ENCODE measurements at regions not wholly inside any gene's neighbourhood (a gene's known extent, or its start where the extent isn't known, plus 50 kb on each side); places are given as distances from the start of the nearest gene placed in this dataset.

DNA sequence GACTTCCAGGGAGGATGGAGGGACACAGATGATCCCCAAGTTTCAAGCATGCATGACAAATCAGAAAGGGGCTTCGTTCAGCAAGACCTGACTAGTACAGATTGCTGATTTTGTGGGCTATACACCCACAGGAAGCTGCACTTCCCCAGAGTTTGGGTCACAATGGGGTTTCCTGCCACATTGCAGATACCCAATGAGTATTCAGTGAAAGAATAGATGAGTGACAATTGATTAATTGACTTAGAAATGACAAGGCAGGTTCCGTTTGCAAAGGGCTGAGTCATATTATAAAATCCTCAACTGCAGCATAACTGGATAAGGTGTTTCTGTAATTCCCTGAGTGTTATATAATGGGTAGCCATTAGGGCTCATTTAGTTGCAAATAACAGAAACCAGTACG is 146.6 kb upstream of the TBL1X start:
- no peak for DNase-seq

DNA sequence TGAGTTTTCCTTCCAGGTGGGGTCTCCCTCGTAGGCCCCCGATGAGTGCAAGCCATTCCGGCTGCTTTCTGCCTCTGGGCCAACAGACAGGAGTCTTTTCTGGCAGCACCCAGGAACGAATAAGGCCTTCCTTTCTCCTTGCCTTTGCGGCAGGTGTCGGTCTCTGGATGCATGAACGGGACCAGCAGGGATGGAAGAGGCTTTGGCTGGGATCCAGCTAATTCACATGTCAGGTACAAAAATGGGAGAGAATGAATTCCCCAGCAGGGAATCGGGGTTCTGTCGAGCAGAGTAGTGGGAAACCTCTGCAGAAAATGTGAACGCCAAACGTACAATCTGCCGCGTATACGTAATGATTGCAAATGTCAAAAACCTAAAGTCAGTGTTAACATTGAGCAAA is 146.1 kb upstream of the TBL1X start:
- no peak for DNase-seq

GRCh38 chrX:9320940-9321339 is 143.9 kb upstream of the TBL1X start:
- no peak for DNase-seq

DNA sequence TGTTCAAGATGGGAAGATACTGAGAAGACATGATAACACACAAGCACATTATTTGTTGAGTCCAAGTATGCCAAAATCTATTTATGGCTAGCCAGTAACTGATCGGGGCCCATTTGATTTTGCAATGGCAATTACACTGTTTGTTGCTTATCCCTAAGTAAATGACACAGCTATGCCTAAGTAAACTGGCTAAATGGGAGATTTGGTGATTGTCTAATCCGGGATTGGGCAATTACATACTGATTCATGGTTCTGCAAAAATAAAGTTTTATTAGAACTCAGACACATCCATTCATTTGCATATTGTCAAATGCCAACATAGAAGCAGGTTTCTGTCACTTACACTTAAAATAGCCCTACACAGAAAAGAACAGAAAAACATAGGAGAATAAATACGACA is 140.2 kb upstream of the TBL1X start:
- no peak for DNase-seq

- DNase-seq, result no peak
These were observed 138.5 kb upstream of the TBL1X start for GRCh38 chrX:9326369-9326768.

DNA sequence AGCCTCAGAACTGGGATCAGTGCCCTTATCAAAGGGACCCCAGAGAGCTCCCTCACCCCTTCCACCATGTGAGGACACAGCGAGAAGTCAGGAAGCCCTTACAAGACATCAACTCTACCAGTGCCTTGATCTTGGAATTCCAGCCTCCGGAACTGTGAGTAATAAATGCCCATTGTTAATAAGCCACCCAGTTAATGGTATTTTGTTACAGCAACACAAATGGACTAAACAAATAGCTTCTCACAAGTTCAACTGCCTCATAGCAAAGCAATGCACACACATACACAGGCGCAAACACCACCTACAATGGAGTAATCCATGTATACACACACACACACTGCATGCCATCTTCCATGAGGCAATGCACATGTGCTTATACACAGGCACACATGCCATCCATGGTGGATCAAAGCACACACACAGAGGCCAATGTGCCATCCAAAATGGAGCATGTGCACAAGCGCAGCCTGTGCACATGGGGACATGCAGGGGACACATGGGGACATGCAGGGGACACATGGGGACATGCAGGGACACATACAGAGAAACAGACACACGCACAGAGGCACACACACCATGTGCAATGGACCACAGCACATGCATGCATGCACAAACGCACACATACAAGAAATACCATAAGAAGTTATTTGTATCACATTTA is 137.6 kb upstream of the TBL1X start:
- no peak for DNase-seq

- no peak for DNase-seq
These were observed 137.1 kb upstream of the TBL1X start for GRCh38 chrX:9327747-9328145.

- DNase-seq, result no peak
These were observed 135.8 kb upstream of the TBL1X start for GRCh38 chrX:9329056-9329455.

DNA sequence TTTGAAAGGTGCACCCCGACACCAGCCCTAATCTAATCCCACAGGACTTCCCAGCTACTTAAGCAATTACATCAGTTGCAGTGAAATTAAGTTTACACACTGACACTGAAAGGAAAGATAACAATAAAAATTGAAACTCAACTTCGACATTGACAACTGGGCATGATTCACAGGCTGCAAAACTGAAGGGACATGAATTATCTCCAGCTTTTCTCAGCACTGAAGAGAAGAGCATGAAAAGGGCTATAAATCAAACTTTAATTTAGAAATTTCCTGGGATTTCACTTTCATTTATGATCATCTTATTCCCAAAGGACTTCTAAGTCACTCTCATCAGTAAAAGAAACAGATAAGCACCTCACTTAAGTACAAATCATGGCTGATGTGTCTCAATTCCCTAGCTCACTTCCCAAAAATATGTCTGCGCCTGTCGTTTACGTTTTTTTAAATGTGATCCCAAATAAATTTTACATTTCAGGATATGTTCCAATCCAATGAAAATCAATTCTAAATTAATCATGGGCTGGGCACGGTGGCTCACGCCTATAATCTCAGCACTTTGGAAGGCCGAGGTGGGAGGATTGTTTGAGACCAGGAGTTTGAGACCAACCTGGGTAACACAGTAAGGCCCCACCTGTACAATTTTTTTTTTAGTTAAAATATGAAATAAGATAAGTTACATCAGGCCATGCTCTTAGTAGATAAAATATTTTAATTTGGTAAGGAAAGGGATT is 134.4 kb upstream of the TBL1X start:
- DNase-seq, result no peak

DNA sequence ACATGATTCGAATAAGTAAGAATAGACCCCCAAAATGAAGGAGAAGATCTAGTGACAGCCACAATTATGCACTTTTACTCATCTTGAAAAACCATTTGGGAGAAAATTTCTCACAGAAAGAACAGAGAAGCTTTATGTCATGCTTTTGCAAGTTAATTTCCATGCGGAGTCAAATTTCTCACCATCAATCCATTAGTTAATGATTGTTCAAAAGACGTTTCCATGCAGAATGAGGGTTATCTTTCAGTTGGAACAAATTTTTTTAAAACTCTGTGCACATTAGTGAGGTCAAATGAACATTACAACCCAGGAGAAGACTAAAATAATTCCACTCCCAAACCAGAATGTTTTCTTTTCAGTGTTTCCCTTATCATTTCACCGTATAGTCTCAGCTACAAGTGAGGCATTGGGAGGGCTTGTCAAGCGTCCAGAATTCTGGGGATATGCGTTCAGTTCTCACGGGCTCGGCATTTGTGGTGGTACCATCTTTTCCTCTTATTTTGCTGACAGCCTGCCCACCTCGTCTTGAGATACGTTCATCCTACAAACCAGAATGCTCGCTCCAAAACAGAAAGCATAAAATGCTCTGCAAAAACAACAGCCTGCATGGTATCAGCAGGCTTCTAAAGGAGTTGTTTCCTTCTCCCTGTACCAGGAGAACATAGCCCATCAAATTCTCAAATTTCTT is 130.8 kb upstream of the TBL1X start:
- no peak for DNase-seq

DNA sequence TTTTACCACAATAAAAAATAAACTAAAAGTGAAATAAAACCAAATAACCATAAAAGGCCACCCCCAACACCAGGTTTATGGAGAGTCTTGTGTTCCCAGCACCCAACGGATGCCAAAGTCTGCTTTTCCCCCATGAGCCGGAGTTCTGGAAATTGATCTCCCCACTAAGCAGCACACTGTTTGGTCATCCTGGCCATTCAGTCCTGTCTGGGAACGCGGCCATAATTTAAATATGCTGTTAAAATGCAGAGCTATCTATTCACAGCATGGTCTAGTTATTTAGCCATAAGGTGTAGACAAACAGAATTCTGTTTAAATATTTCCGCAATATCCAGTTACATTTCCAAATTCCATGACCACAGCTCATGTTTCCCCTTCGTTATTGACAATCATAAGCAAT is 129.6 kb upstream of the TBL1X start:
- no peak for DNase-seq

DNA sequence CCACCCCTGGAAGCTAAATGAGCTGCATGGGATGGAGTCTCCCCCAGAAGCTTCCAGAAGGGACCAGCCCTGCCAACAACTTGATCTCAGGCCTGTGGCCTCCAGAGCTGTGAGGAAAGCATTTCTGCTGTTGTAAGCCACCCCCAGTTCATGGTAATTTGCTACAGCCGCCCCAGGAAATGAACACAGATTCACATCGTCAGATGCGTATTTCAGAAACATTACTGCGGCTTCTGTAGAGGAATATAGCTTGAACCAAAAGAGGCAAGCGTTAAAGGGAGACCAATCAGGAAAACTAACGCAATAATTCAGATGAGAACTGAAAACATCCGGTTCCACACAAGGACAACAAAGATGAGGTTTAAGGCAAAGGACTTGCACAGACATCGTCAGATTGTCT is 128.4 kb upstream of the TBL1X start:
- no peak for DNase-seq

GRCh38 chrX:9337046-9337445 is 127.8 kb upstream of the TBL1X start:
- no peak for DNase-seq

- DNase-seq, result no peak
These were observed 125.9 kb upstream of the TBL1X start for GRCh38 chrX:9338986-9339385.

DNA sequence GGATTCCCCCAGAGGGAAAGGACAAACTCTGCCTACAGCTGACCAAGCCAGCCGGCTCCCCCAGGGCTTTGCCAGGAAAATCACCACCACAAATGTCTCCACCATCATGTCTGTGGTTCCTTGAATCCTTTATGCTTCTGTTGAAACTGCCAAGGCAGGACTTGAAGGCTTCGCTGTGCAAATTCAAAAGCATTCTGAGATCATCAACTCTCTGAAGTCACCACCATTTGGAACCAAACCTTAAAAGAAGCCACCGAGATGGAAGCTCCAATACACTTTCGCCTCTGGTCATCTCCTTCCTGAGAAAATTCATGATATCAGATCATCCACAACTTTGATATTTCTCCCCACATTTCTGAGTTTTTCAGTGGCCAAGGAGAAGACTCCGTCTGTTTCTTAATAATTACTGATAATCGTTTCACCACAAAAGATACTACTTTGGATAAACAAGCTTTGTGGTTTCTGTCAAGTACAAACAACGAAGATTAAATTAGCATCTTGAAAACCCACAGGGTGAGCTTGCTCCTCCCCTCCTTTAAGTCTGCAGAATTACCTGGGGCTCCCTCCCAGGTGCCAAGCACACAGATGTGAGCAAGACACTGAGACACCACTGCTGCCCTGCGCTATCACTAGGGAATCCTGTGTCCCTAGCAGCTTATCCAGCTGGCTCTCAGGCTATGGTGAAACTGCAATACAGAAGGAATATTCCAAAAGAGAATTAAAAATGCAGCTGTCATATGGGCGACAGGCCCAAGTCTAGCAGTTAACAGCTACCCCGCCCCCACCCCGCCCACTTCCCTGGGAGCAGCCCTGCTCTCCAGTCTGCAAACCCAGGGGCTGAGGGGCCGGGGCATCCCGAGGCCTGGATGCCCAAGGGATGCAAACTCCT is 125.0 kb upstream of the TBL1X start:
- DNase-seq, result peak; percentile 21

DNA sequence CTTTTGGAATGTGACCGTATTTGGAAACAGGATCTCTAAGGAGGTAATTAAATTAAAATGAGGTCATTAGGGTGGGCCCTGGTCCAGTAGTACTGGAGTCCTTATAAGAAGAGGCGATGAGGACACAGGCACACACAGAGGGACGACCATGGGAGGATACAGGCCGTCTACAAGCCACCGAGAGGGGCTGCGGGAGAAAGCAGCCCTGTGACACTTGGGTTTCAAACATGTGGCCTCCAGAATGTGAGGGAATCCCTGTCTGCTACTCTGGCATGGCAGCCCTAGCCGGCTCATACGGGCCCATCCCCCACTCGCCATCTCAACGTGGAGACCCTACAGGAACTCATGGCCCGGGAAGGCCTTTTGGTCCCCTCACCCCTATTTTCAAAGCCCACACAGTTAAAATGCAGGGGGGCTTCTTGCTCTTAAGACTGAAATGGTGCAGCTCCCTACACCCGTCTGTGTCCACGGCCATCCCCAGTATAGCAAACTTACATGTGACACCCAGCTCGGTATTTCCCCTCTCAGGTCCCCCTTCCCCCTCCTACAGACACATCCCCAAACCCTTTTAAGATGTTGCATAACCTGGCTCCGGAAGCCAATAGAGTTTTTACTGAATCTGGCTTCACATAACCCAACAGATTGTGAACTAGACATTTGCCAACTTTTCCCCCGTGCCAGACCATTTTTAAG is 124.1 kb upstream of the TBL1X start:
- peak; percentile 37 for DNase-seq

GRCh38 chrX:9341291-9342201 is 123.3 kb upstream of the TBL1X start:
- DNase-seq, result peak; percentile 75

GRCh38 chrX:9342561-9343051 is 122.3 kb upstream of the TBL1X start:
- DNase-seq, result peak; percentile 92

- no peak for DNase-seq
These were observed 120.9 kb upstream of the TBL1X start for GRCh38 chrX:9343971-9344370.

GRCh38 chrX:9345957-9346356 is 118.9 kb upstream of the TBL1X start:
- DNase-seq, result no peak
